Limb (tissue), 2 donors: ENCODE measurements at regions not wholly inside any gene's neighbourhood (a gene's known extent, or its start where the extent isn't known, plus 50 kb on each side); places are given as distances from the start of the nearest gene placed in this dataset.

Source experiments
- DNase-seq, 2 donors: peaks; one replicate each; pipeline ENCODE4 v3.0.0-alpha.2; 2016; ENCODE audit errors: extremely low spot score in 2 of 2

- no peak for DNase-seq
Measured at GRCh38 chr12:24014915-24015832, 65.7 kb upstream of the SOX5 start.

- DNase-seq = no peak
Measured at GRCh38 chr12:24014240-24014639, 64.8 kb upstream of the SOX5 start.

- no peak for DNase-seq
Measured at GRCh38 chr12:24012528-24012927, 63.1 kb upstream of the SOX5 start.

- DNase-seq = no peak
Measured at GRCh38 chr12:24011927-24012507, 62.5 kb upstream of the SOX5 start.

GRCh38 chr12:24008166-24008565 is 58.7 kb upstream of the SOX5 start:
- no peak for DNase-seq
